ENCODE measurements at regions not wholly inside any gene's neighbourhood (a gene's known extent, or its start where the extent isn't known, plus 50 kb on each side); places are given as distances from the start of the nearest gene placed in this dataset.

DNA sequence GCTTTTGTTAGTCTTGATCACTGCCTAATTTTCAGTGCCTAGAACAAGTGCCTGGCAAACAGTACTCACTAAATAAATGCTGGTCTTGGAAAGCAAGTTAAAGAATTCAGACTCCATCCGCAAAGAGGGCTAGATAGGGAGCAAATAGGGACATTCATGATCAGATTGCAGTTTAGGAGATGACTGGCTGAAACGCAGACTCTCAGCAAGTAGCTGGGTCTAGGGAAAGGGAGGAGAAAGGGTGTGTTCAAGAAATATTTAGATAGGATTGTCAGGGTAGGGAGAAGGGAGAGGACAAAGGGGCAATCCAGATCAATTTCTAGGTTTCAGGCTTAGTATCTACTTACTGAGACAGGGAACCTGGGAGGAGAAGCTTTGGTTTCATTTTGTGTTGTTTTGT is 108.4 kb downstream of the ESM1 start:
- Histone ChIP-seq H3K79me2 (ENCODE audit: insufficient read depth, low read length) (no peaks in the 10 kb centered on the region), H3K4me2 (ENCODE audit: low read depth, low read length, poor library complexity, severe bottlenecking) (no peak overlapping the region), H3K4me3 (ENCODE audit: low read length, poor library complexity, severe bottlenecking) (no peak overlapping the region), H3F3A (ENCODE audit: low read depth) (no peaks in the 10 kb centered on the region), H2AFZ (ENCODE audit: low read length) (no peak overlapping the region), H4K20me1 (ENCODE audit: insufficient read depth, low read length, poor library complexity, severe bottlenecking) (no peaks in the 10 kb centered on the region), H3K9ac (ENCODE audit: low read depth, low read length, poor library complexity, severe bottlenecking) (no peak overlapping the region), H3K36me3 (ENCODE audit: insufficient read depth, low read length) (no peaks in the 10 kb centered on the region), H3K4me1 (ENCODE audit: insufficient read depth, low read length, poor library complexity, severe bottlenecking) (no peaks in the 10 kb centered on the region), H3K27me3 (ENCODE audit: insufficient read depth, low read length, poor library complexity, severe bottlenecking) (no peaks in the 10 kb centered on the region), H3K9me2 (replicated peaks; ENCODE audit: low read depth, low read length) (no peaks in the 10 kb centered on the region), H3K9me3 (ENCODE audit: insufficient read depth, low read depth, low read length) (no peaks in the 10 kb centered on the region)
- no peak for TF ChIP-seq EZH2phosphoT487 (IDR thresholded peaks at IDR 0.05; ENCODE audit: borderline replicate concordance)
- TF ChIP-seq, protein P1, sequence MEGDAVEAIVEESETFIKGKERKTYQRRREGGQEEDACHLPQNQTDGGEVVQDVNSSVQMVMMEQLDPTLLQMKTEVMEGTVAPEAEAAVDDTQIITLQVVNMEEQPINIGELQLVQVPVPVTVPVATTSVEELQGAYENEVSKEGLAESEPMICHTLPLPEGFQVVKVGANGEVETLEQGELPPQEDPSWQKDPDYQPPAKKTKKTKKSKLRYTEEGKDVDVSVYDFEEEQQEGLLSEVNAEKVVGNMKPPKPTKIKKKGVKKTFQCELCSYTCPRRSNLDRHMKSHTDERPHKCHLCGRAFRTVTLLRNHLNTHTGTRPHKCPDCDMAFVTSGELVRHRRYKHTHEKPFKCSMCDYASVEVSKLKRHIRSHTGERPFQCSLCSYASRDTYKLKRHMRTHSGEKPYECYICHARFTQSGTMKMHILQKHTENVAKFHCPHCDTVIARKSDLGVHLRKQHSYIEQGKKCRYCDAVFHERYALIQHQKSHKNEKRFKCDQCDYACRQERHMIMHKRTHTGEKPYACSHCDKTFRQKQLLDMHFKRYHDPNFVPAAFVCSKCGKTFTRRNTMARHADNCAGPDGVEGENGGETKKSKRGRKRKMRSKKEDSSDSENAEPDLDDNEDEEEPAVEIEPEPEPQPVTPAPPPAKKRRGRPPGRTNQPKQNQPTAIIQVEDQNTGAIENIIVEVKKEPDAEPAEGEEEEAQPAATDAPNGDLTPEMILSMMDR (conservative IDR thresholded peaks at IDR 0.05; ENCODE audit: low read length), result no peak

- H4K20me1 ChIP-seq (ENCODE audit: insufficient read depth, low read length, poor library complexity, severe bottlenecking), result no peaks in the 10 kb centered on the region
- TF ChIP-seq, protein P1 (conservative IDR thresholded peaks at IDR 0.05; ENCODE audit: low read length), result no peak
- no peak for TF ChIP-seq EZH2phosphoT487 (IDR thresholded peaks at IDR 0.05; ENCODE audit: borderline replicate concordance)
- no peak overlapping the region for H2AFZ ChIP-seq (ENCODE audit: low read length)
- no peak overlapping the region for H3K9ac ChIP-seq (ENCODE audit: low read depth, low read length, poor library complexity, severe bottlenecking)
- no peaks in the 10 kb centered on the region for H3K4me1 ChIP-seq (ENCODE audit: insufficient read depth, low read length, poor library complexity, severe bottlenecking)
- H3K9me2 ChIP-seq (replicated peaks; ENCODE audit: low read depth, low read length), result no peaks in the 10 kb centered on the region
- no peaks in the 10 kb centered on the region for H3F3A ChIP-seq (ENCODE audit: low read depth)
- H3K36me3 ChIP-seq (ENCODE audit: insufficient read depth, low read length), result no peaks in the 10 kb centered on the region
- no peaks in the 10 kb centered on the region for H3K9me3 ChIP-seq (ENCODE audit: insufficient read depth, low read depth, low read length)
- no peaks in the 10 kb centered on the region for H3K27me3 ChIP-seq (ENCODE audit: insufficient read depth, low read length, poor library complexity, severe bottlenecking)
- no peak overlapping the region for H3K4me3 ChIP-seq (ENCODE audit: low read length, poor library complexity, severe bottlenecking)
- no peaks in the 10 kb centered on the region for H3K79me2 ChIP-seq (ENCODE audit: insufficient read depth, low read length)
- H3K4me2 ChIP-seq (ENCODE audit: low read depth, low read length, poor library complexity, severe bottlenecking), result no peak overlapping the region
These were observed 108.8 kb downstream of the ESM1 start for GRCh38 chr5:54876556-54876955.

DNA sequence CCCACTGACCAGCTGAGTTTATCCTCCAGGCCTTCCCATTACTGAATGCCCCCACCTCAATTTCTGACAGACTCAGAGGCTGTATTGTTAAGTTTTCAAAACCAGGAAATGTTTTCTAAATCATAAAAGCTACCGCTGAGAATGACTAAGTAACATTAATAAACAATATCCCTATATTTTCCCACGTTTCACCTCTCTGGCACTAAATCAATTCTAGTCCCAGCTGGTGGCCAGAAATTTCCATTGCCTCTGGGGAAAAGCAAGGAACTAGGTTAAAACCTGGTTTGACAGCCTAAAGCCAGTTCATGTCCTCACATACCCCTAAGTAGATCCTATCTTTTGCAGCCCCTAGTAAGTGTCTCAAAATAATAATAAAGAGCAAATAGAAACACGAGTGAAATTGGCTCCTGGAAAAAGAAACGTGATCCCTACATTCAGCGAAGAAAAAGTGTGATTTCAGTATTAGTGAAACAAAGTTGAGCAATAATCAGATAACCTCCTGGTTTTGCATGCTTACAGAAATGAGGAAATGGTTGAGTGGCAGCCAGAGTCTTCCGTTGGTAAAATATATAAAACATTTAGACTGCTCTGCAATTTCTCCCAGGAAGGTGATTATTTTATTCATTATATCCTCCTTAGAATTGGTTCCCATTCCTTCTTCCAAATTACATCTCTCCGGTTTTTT is 110.9 kb downstream of the ESM1 start:
- no peak overlapping the region for H2AFZ ChIP-seq (ENCODE audit: low read length)
- H3K79me2 ChIP-seq (ENCODE audit: insufficient read depth, low read length), result no peaks in the 10 kb centered on the region
- no peaks in the 10 kb centered on the region for H3K9me2 ChIP-seq (replicated peaks; ENCODE audit: low read depth, low read length)
- H4K20me1 ChIP-seq (ENCODE audit: insufficient read depth, low read length, poor library complexity, severe bottlenecking), result no peaks in the 10 kb centered on the region
- no peak overlapping the region for H3K4me3 ChIP-seq (ENCODE audit: low read length, poor library complexity, severe bottlenecking)
- H3K36me3 ChIP-seq (ENCODE audit: insufficient read depth, low read length), result no peaks in the 10 kb centered on the region
- H3K9me3 ChIP-seq (ENCODE audit: insufficient read depth, low read depth, low read length), result no peaks in the 10 kb centered on the region
- H3K4me1 ChIP-seq (ENCODE audit: insufficient read depth, low read length, poor library complexity, severe bottlenecking), result no peaks in the 10 kb centered on the region
- H3K4me2 ChIP-seq (ENCODE audit: low read depth, low read length, poor library complexity, severe bottlenecking), result no peak overlapping the region
- H3F3A ChIP-seq (ENCODE audit: low read depth), result no peaks in the 10 kb centered on the region
- no peak overlapping the region for H3K9ac ChIP-seq (ENCODE audit: low read depth, low read length, poor library complexity, severe bottlenecking)
- H3K27me3 ChIP-seq (ENCODE audit: insufficient read depth, low read length, poor library complexity, severe bottlenecking), result no peaks in the 10 kb centered on the region
- TF ChIP-seq, protein P1 (conservative IDR thresholded peaks at IDR 0.05; ENCODE audit: low read length), result no peak

All from Loucy (cell line).